GM12872 (cell line): ENCODE measurements at regions not wholly inside any gene's neighbourhood (a gene's known extent, or its start where the extent isn't known, plus 50 kb on each side); places are given as distances from the start of the nearest gene placed in this dataset.

ENCODE experiments used
- CTCF ChIP-seq: IDR thresholded peaks from 3 replicates; pipeline ENCODE4 v1.5.1; 2011; ENCODE audit warnings: low read depth, mild to moderate bottlenecking, low read length, moderate library complexity; ENCODE audit not compliant: insufficient read depth

- no peak for TF ChIP-seq CTCF
Observed at GRCh38 chr12:75672200-75672599, 160.8 kb upstream of the KRR1 start.

- no peak for TF ChIP-seq CTCF
Observed at GRCh38 chr12:75670216-75670615, 158.8 kb upstream of the KRR1 start.

GRCh38 chr12:75666939-75667334, 155.5 kb upstream of the KRR1 start:
- TF ChIP-seq CTCF, result no peak

GRCh38 chr12:75666126-75666938, 154.9 kb upstream of the KRR1 start:
- no peak for TF ChIP-seq CTCF

GRCh38 chr12:75665216-75665615, 153.8 kb upstream of the KRR1 start:
- no peak for TF ChIP-seq CTCF

GRCh38 chr12:75662511-75663159, 151.2 kb upstream of the KRR1 start:
- TF ChIP-seq CTCF, result no peak

GRCh38 chr12:75661908-75662307, 150.5 kb upstream of the KRR1 start:
- TF ChIP-seq CTCF, result no peak
